ENCODE measurements at regions not wholly inside any gene's neighbourhood (a gene's known extent, or its start where the extent isn't known, plus 50 kb on each side); places are given as distances from the start of the nearest gene placed in this dataset.

DNA sequence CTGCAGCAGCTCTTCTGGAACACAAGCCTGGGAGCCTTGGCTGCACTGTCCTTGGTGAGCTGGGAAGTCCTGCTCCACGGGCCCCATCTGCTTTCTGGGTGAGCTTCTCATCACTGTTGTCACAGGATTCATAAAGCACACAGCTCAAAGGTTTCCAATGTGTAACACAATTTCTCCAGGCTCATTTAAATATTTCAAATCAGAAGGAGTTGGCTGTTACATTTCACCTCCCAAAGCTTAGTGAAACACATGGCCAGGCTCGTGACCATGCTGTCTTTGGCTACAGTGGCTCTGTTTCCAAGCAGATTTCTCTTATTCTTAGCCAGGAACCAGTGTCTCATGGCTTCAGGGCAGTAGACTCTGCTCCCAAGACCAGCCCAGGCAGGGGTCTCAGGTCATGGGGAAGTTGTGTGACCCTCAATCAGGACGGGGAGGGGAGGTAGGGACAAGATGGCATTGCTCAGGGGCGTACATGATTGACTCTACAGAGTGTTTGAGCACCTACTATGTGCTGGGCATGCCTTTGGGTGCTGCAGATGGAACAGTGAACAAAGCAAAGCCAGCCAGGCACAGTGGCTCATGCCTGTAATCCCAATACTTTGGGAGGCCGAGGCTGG is 353.0 kb downstream of the NPHP4 start (continued):
- TF ChIP-seq, protein P1, sequence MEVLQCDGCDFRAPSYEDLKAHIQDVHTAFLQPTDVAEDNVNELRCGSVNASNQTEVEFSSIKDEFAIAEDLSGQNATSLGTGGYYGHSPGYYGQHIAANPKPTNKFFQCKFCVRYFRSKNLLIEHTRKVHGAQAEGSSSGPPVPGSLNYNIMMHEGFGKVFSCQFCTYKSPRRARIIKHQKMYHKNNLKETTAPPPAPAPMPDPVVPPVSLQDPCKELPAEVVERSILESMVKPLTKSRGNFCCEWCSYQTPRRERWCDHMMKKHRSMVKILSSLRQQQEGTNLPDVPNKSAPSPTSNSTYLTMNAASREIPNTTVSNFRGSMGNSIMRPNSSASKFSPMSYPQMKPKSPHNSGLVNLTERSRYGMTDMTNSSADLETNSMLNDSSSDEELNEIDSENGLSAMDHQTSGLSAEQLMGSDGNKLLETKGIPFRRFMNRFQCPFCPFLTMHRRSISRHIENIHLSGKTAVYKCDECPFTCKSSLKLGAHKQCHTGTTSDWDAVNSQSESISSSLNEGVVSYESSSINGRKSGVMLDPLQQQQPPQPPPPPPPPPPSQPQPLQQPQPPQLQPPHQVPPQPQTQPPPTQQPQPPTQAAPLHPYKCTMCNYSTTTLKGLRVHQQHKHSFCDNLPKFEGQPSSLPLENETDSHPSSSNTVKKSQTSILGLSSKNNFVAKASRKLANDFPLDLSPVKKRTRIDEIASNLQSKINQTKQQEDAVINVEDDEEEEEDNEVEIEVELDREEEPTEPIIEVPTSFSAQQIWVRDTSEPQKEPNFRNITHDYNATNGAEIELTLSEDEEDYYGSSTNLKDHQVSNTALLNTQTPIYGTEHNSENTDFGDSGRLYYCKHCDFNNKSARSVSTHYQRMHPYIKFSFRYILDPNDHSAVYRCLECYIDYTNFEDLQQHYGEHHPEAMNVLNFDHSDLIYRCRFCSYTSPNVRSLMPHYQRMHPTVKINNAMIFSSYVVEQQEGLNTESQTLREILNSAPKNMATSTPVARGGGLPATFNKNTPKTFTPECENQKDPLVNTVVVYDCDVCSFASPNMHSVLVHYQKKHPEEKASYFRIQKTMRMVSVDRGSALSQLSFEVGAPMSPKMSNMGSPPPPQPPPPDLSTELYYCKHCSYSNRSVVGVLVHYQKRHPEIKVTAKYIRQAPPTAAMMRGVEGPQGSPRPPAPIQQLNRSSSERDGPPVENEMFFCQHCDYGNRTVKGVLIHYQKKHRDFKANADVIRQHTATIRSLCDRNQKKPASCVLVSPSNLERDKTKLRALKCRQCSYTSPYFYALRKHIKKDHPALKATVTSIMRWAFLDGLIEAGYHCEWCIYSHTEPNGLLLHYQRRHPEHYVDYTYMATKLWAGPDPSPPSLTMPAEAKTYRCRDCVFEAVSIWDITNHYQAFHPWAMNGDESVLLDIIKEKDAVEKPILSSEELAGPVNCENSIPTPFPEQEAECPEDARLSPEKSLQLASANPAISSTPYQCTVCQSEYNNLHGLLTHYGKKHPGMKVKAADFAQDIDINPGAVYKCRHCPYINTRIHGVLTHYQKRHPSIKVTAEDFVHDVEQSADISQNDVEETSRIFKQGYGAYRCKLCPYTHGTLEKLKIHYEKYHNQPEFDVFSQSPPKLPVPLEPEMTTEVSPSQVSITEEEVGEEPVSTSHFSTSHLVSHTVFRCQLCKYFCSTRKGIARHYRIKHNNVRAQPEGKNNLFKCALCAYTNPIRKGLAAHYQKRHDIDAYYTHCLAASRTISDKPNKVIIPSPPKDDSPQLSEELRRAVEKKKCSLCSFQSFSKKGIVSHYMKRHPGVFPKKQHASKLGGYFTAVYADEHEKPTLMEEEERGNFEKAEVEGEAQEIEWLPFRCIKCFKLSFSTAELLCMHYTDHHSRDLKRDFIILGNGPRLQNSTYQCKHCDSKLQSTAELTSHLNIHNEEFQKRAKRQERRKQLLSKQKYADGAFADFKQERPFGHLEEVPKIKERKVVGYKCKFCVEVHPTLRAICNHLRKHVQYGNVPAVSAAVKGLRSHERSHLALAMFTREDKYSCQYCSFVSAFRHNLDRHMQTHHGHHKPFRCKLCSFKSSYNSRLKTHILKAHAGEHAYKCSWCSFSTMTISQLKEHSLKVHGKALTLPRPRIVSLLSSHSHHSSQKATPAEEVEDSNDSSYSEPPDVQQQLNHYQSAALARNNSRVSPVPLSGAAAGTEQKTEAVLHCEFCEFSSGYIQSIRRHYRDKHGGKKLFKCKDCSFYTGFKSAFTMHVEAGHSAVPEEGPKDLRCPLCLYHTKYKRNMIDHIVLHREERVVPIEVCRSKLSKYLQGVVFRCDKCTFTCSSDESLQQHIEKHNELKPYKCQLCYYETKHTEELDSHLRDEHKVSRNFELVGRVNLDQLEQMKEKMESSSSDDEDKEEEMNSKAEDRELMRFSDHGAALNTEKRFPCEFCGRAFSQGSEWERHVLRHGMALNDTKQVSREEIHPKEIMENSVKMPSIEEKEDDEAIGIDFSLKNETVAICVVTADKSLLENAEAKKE (CRISPR knock-in tag; IDR thresholded peaks at IDR 0.05) = no peak
- no peak for TF ChIP-seq CREB1 (CRISPR knock-in tag; IDR thresholded peaks at IDR 0.05; ENCODE audit: low read depth)
- no peak for TF ChIP-seq STAT1 (IDR thresholded peaks at IDR 0.05; ENCODE audit: unreplicated experiment)
- TF ChIP-seq EZH2phosphoT487 (IDR thresholded peaks at IDR 0.05; ENCODE audit: unreplicated experiment) = no peak
- TF ChIP-seq ZNF114 (CRISPR knock-in tag; IDR thresholded peaks at IDR 0.05) = no peak

DNA sequence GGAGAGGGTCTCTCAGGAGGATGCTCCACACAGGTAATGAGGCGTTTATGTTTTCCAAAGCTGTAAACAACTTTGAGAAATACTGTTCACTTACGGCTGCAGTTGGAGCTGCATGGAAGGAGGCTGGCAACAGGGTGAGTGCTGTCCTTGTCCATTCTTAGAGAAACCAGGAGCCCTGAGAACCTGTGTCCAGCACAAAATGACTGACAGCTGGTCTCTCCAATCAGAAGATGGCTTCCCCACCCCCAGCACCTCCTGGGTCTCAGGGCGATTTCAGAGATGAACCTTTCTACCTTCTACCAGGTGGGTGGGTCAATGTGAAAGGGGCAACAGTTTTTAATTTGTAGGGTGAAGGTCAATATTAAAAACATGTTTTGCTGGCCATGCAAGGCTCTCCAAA is 353.6 kb downstream of the NPHP4 start:
- peaks cover 8% of the 10 kb centered on the region for H3K27me3 Mint-ChIP-seq (ENCODE audit: insufficient read depth, low read depth, poor library complexity)
- Histone ChIP-seq H3K4me1 (ENCODE audit: insufficient read depth) (no peaks in the 10 kb centered on the region), H3K9me2 (ENCODE audit: insufficient read depth) (no peaks in the 10 kb centered on the region), H3K79me2 (replicated peaks; ENCODE audit: insufficient read depth) (no peaks in the 10 kb centered on the region), H3K36me3 (ENCODE audit: insufficient read depth) (no peaks in the 10 kb centered on the region), H4K20me1 (replicated peaks; ENCODE audit: insufficient read depth) (no peaks in the 10 kb centered on the region), H3K4me2 (no peak overlapping the region), H3F3A (replicated peaks; ENCODE audit: low read depth) (0 out of 2 replicates have a peak, but pooled peaks cover 6% of the 10 kb centered on the region), H3K27ac (ENCODE audit: low read depth) (no peak overlapping the region), H3K27me3 (ENCODE audit: insufficient read depth) (no peaks in the 10 kb centered on the region), H2AFZ (no peak overlapping the region), H3K4me3 (no peak overlapping the region)
- ATAC-seq (no peak), DNase-seq (ENCODE audit: low spot score) (no peak)
- no peak overlapping the region for H3K27ac Mint-ChIP-seq
- no peaks in the 10 kb centered on the region for H3K36me3 Mint-ChIP-seq (ENCODE audit: low read depth)
- H3K9me3 Mint-ChIP-seq = peaks cover 8% of the 10 kb centered on the region
- peaks cover 11% of the 10 kb centered on the region for H3K4me1 Mint-ChIP-seq
- H3K4me3 Mint-ChIP-seq = no peak overlapping the region
- no peak for TF ChIP-seq ZNF331 (CRISPR knock-in tag; IDR thresholded peaks at IDR 0.05; ENCODE audit: low read depth)
- TF ChIP-seq ZNF114 (CRISPR knock-in tag; IDR thresholded peaks at IDR 0.05) = no peak
- TF ChIP-seq POLR2AphosphoS5 (IDR thresholded peaks at IDR 0.05; ENCODE audit: low read depth) = no peak
- no peak for TF ChIP-seq STAT1 (IDR thresholded peaks at IDR 0.05; ENCODE audit: unreplicated experiment)
- TF ChIP-seq EZH2 (IDR thresholded peaks at IDR 0.05; ENCODE audit: low read depth, unreplicated experiment) = no peak
- TF ChIP-seq EZH2phosphoT487 (IDR thresholded peaks at IDR 0.05; ENCODE audit: unreplicated experiment) = no peak
- TF ChIP-seq, protein P2, sequence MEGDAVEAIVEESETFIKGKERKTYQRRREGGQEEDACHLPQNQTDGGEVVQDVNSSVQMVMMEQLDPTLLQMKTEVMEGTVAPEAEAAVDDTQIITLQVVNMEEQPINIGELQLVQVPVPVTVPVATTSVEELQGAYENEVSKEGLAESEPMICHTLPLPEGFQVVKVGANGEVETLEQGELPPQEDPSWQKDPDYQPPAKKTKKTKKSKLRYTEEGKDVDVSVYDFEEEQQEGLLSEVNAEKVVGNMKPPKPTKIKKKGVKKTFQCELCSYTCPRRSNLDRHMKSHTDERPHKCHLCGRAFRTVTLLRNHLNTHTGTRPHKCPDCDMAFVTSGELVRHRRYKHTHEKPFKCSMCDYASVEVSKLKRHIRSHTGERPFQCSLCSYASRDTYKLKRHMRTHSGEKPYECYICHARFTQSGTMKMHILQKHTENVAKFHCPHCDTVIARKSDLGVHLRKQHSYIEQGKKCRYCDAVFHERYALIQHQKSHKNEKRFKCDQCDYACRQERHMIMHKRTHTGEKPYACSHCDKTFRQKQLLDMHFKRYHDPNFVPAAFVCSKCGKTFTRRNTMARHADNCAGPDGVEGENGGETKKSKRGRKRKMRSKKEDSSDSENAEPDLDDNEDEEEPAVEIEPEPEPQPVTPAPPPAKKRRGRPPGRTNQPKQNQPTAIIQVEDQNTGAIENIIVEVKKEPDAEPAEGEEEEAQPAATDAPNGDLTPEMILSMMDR (conservative IDR thresholded peaks at IDR 0.05; ENCODE audit: low read depth in 2 of 2) = no peak
- no peak for TF ChIP-seq NANOG (IDR thresholded peaks at IDR 0.05; ENCODE audit: borderline replicate concordance)
- TF ChIP-seq, protein P3, sequence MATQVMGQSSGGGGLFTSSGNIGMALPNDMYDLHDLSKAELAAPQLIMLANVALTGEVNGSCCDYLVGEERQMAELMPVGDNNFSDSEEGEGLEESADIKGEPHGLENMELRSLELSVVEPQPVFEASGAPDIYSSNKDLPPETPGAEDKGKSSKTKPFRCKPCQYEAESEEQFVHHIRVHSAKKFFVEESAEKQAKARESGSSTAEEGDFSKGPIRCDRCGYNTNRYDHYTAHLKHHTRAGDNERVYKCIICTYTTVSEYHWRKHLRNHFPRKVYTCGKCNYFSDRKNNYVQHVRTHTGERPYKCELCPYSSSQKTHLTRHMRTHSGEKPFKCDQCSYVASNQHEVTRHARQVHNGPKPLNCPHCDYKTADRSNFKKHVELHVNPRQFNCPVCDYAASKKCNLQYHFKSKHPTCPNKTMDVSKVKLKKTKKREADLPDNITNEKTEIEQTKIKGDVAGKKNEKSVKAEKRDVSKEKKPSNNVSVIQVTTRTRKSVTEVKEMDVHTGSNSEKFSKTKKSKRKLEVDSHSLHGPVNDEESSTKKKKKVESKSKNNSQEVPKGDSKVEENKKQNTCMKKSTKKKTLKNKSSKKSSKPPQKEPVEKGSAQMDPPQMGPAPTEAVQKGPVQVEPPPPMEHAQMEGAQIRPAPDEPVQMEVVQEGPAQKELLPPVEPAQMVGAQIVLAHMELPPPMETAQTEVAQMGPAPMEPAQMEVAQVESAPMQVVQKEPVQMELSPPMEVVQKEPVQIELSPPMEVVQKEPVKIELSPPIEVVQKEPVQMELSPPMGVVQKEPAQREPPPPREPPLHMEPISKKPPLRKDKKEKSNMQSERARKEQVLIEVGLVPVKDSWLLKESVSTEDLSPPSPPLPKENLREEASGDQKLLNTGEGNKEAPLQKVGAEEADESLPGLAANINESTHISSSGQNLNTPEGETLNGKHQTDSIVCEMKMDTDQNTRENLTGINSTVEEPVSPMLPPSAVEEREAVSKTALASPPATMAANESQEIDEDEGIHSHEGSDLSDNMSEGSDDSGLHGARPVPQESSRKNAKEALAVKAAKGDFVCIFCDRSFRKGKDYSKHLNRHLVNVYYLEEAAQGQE (IDR thresholded peaks at IDR 0.05; ENCODE audit: unreplicated experiment) = no peak
- TF ChIP-seq JUNB (IDR thresholded peaks at IDR 0.05; ENCODE audit: unreplicated experiment) = no peak
